Duodenal mucosa (tissue), 2 donors: ENCODE measurements at regions not wholly inside any gene's neighbourhood (a gene's known extent, or its start where the extent isn't known, plus 50 kb on each side); places are given as distances from the start of the nearest gene placed in this dataset.

Experiments used
- H3K27ac ChIP-seq: one replicate; pipeline ENCODE4 v1.7.0; 2013; ENCODE audit warnings: low read depth, low read length
- H3K27me3 ChIP-seq, 2 donors: one replicate each; pipeline ENCODE4 v1.7.0; 2013; ENCODE audit warnings: low read length in 2 of 2, control low read depth in 1 of 2; ENCODE audit not compliant: insufficient read depth in 2 of 2, control insufficient read depth in 1 of 2
- H3K36me3 ChIP-seq, 2 donors: one replicate each; pipeline ENCODE4 v1.7.0; 2013; ENCODE audit warnings: low read length in 2 of 2, control low read depth in 1 of 2; ENCODE audit not compliant: insufficient read depth in 2 of 2, control insufficient read depth in 1 of 2
- H3K4me1 ChIP-seq, 2 donors: one replicate each; pipeline ENCODE4 v1.7.0; 2013; ENCODE audit warnings: low read length in 2 of 2, control low read depth in 1 of 2; ENCODE audit not compliant: insufficient read depth in 2 of 2, control insufficient read depth in 1 of 2
- H3K4me3 ChIP-seq, 2 donors: one replicate each; pipeline ENCODE4 v1.7.0; 2013; ENCODE audit warnings: low read length in 2 of 2, low read depth in 1 of 2
- H3K9ac ChIP-seq, 2 donors: one replicate each; pipeline ENCODE4 v1.7.0; 2013; ENCODE audit warnings: low read length in 2 of 2, low read depth in 1 of 2
- H3K9me3 ChIP-seq, 2 donors: one replicate each; pipeline ENCODE4 v1.7.0; 2013; ENCODE audit warnings: low read length in 2 of 2, control low read depth in 1 of 2; ENCODE audit not compliant: control insufficient read depth in 1 of 2

DNA sequence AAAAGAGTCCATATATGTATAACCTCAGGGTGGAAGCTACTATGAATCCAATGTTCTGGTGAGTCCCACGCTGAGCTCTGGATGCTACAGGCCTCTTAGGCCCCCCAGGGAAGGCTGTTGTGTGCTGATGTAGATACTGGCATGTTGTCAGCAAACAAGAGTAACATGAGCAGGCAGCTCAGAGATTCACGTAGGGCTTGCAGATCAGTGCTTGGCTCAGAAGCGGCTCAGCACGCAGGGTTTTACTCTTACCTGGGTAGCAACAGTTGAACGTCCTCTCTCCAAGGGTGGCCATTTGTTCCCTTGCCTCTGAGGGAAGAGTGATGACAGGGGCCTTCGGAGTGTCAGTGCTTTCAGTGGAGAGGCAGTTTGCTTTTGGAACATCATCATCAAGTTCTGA is 93.4 kb downstream of the ZFP64 start:
- Histone ChIP-seq H3K9me3 (no peaks in the 10 kb centered on the region), H3K4me3 (no peak overlapping the region)

GRCh38 chr20:52096117-52096516 is 95.5 kb downstream of the ZFP64 start:
- Histone ChIP-seq H3K9me3 (no peaks in the 10 kb centered on the region), H3K27ac (no peak overlapping the region), H3K36me3 (no peaks in the 10 kb centered on the region), H3K4me1 (no peaks in the 10 kb centered on the region), H3K9ac (no peak overlapping the region), H3K4me3 (no peak overlapping the region), H3K27me3 (no peaks in the 10 kb centered on the region)

More for the DNA sequence above, 93.4 kb downstream of the ZFP64 start:
- Histone ChIP-seq H3K4me1 (no peaks in the 10 kb centered on the region), H3K36me3 (no peaks in the 10 kb centered on the region), H3K27me3 (peaks cover under 1% of the 10 kb centered on the region in 2 donors), H3K9ac (no peak overlapping the region), H3K27ac (no peak overlapping the region)

DNA sequence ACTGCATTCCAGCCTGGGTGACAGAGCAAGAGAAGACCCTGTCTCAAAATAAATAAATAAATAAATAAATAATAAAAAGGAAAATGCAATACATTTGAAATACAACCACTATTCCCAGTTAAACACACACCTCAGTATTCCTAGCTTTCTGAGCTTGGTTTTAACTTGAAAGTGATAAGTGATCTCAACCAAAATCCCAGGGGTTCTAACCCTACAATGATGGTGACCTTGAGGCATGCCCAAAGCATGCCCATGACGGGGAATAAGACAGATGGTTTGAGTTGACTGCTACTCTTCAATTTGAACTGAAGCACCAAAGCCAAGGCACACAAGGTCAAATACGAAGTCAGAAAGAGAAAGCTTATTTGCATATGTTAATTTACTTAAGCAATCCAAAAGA is 96.9 kb downstream of the ZFP64 start:
- Histone ChIP-seq H3K27me3 (no peaks in the 10 kb centered on the region), H3K4me1 (no peaks in the 10 kb centered on the region)

DNA sequence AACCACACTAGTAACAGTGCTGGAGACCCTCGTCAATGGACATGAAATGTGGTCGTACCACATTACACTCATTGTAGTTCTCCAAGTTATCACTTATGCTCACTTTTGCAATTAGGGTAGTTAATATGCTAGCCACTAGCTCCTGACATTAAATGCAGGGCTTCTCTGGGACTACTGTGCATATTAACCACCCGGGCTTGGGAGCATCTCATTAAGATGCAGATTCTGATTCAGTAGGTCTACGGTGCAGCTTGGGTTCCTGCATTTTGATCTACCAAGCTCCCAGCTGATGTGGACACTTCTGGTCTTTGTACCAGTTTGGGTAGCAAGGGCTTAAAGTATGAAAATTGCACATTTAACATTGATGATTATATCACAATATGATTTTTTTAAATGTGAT is 98.0 kb downstream of the ZFP64 start:
- peaks cover 0 to under 1% of the 10 kb centered on the region in 2 donors for H3K36me3 ChIP-seq
- no peaks in the 10 kb centered on the region for H3K9me3 ChIP-seq
- no peaks in the 10 kb centered on the region for H3K27me3 ChIP-seq
- H3K4me1 ChIP-seq, result no peaks in the 10 kb centered on the region
- no peak overlapping the region for H3K27ac ChIP-seq
- no peak overlapping the region for H3K4me3 ChIP-seq
- no peak overlapping the region for H3K9ac ChIP-seq

More for the DNA sequence above, 96.9 kb downstream of the ZFP64 start:
- Histone ChIP-seq H3K36me3 (no peaks in the 10 kb centered on the region), H3K27ac (no peak overlapping the region), H3K4me3 (no peak overlapping the region), H3K9me3 (no peaks in the 10 kb centered on the region), H3K9ac (no peak overlapping the region)

GRCh38 chr20:52090035-52090434 is 101.5 kb downstream of the ZFP64 start:
- no peak overlapping the region for H3K27ac ChIP-seq
- no peak overlapping the region for H3K9ac ChIP-seq
- no peaks in the 10 kb centered on the region for H3K4me1 ChIP-seq
- H3K4me3 ChIP-seq, result no peak overlapping the region
- peaks cover 3 to 14% of the 10 kb centered on the region in 2 donors for H3K36me3 ChIP-seq
- peaks cover 4 to 12% of the 10 kb centered on the region in 2 donors for H3K9me3 ChIP-seq
- H3K27me3 ChIP-seq, result no peaks in the 10 kb centered on the region

DNA sequence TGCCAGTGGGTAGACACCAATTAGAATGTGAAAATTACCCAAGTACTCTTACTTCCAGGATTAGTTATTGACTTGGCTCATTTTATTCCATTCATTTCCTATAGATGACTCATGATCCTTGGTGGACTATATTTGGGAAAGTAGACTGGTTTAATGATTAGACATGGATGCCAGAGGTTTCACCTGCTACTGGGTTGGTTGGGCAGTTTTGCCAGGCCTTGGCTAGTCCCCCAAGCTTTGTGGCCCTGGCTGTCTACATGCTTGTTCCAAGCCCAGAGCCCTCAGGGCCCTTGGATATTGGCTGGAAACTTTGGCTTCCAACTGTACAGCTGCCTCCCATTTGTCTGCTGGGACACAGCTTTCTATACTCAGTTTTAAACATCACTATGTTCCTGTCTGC is 104.1 kb downstream of the ZFP64 start:
- Histone ChIP-seq H3K9me3 (peaks cover 4 to 12% of the 10 kb centered on the region in 2 donors), H3K9ac (no peak overlapping the region), H3K4me1 (no peaks in the 10 kb centered on the region), H3K27ac (no peak overlapping the region), H3K36me3 (peaks cover 3 to 14% of the 10 kb centered on the region in 2 donors), H3K27me3 (no peaks in the 10 kb centered on the region), H3K4me3 (no peak overlapping the region)

DNA sequence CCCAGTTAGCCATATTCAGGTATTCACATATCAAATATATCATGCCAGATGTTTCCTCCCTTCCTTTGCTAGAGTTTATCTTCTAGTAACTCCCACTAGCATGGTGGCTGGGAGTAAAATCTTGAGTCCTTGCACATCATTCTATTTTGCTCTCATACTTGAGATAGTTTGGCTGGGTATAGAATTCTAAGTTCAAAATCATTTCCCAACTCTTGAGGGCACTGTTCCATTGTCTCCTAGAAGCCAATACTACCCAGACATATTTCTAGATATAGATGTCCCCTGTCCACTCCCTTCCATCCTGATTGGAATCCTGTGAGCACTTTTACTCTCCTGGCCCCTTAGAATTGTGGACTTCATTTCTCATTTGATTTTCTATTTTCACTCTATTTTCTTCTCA is 104.7 kb downstream of the ZFP64 start:
- Histone ChIP-seq H3K9ac (no peak overlapping the region), H3K27ac (no peak overlapping the region), H3K36me3 (peaks cover 3 to 14% of the 10 kb centered on the region in 2 donors), H3K4me3 (no peak overlapping the region), H3K9me3 (peaks cover 4 to 12% of the 10 kb centered on the region in 2 donors), H3K27me3 (no peaks in the 10 kb centered on the region), H3K4me1 (no peaks in the 10 kb centered on the region)

DNA sequence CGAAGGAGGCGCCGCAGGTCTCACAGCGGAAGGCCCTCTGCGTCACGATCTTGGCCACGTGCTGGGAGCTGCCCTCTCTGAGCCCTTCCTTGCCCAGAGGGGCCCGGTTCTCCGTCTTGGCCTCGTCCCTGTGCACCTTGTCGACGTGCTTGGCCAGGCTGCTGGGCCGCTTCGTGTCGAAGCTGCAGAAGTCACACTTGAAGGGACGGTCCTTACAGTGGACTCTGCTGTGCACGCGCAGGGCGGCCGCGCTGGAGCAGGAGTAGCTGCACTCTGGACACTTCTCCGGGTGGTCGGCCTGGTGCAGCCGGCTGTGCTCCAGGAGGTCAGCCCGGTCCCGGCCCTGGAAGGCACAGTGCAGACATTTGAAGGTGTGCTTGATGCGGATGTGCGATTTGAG is 106.9 kb downstream of the ZFP64 start:
- Histone ChIP-seq H3K4me1 (no peaks in the 10 kb centered on the region), H3K27me3 (no peaks in the 10 kb centered on the region), H3K4me3 (no peak overlapping the region), H3K9me3 (peaks cover 4 to 12% of the 10 kb centered on the region in 2 donors), H3K36me3 (peaks cover 3 to 14% of the 10 kb centered on the region in 2 donors), H3K9ac (no peak overlapping the region), H3K27ac (no peak overlapping the region)

DNA sequence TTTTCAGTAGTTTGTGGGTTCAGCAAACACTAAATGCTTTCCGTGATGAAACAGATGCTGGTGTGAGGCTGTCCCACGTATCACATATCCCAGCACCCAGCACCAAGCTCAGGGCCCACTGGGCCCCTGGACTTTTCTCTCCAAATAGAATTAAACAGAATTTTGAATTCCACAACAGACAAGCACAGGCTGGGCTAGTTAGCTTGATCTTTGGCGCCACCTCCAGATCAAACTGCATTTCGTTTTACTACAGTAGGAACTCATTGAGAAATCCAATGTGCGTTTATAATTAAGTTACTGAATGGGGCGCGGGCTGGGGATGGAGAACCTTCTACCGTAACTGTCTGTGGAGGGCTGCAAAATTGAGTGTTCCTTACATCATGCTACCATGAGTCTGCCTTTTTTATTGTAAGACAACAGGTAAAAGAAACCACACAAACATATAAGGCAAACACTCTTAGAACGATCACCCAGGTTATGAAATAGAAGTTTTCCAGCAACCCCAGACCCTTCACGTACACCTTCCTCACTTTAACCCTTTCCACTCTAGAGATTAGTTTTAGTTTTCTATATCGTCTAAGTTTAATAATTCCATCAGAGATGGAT is 107.8 kb downstream of the ZFP64 start:
- Histone ChIP-seq H3K9ac (no peak overlapping the region), H3K36me3 (peaks cover 3 to 14% of the 10 kb centered on the region in 2 donors), H3K27ac (no peak overlapping the region), H3K9me3 (peaks cover 4 to 12% of the 10 kb centered on the region in 2 donors), H3K4me3 (no peak overlapping the region), H3K4me1 (no peaks in the 10 kb centered on the region), H3K27me3 (no peaks in the 10 kb centered on the region)

DNA sequence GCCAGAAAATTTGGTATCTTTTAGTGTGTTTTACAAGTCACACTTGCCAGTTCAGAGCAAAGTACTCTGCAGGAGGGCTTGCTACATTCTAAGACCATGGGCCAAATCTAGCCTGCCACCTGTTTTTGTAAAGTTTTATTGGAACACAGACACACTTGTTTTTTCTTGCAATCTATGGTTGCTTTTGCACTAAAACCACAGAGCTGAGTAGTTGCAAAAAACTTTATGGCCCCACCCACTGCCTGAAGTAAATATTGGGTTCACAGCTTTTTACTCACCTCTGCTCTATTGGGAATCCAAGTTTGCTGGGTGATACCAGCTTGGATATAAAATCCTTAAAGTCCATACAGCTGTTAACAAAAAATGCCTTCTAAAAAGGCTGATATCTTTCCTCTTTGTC is 109.0 kb downstream of the ZFP64 start:
- Histone ChIP-seq H3K27me3 (no peaks in the 10 kb centered on the region), H3K4me1 (no peaks in the 10 kb centered on the region), H3K4me3 (no peak overlapping the region), H3K9me3 (peaks cover 4 to 10% of the 10 kb centered on the region in 2 donors), H3K9ac (no peak overlapping the region), H3K27ac (no peak overlapping the region), H3K36me3 (peaks cover 0 to 8% of the 10 kb centered on the region in 2 donors)
